ENCODE measurements at regions not wholly inside any gene's neighbourhood (a gene's known extent, or its start where the extent isn't known, plus 50 kb on each side); places are given as distances from the start of the nearest gene placed in this dataset.

- DNase-seq (ENCODE audit: low spot score) = no peak
- Histone ChIP-seq H3K27ac (ENCODE audit: low read depth in 1 of 2, low read length in 2 of 2) (no peak overlapping the region), H3K9me3 (ENCODE audit: control insufficient read depth in 4 of 4, low read length in 3 of 4) (peaks cover 8 to 14% (median 10%) of the 10 kb centered on the region in 4 donors), H3K36me3 (ENCODE audit: control insufficient read depth in 4 of 4, insufficient read depth in 3 of 4, low read depth in 1 of 4, low read length in 3 of 4) (no peaks in the 10 kb centered on the region), H3K27me3 (ENCODE audit: control insufficient read depth in 4 of 4, insufficient read depth in 4 of 4, low read length in 3 of 4) (no peaks in the 10 kb centered on the region), H3K4me3 (ENCODE audit: low read depth in 1 of 3, low read length in 3 of 3) (no peak overlapping the region), H3K9ac (ENCODE audit: low read depth in 1 of 2, low read length in 2 of 2) (no peak overlapping the region), H3K4me1 (ENCODE audit: control insufficient read depth in 4 of 4, insufficient read depth in 4 of 4, low read length in 3 of 4) (peaks cover 0 to 3% (median 0%) of the 10 kb centered on the region in 4 donors)
- 84% methylated on average over 1 of the region's 1 CpG for WGBS
- TF ChIP-seq SP1 (IDR thresholded peaks at IDR 0.05) = no peak
These were observed 361.5 kb downstream of the EPM2A start for GRCh38 chr6:145373826-145374225.

GRCh38 chr6:145374570-145374969 is 360.8 kb downstream of the EPM2A start:
- no peak for DNase-seq (ENCODE audit: low spot score)
- Histone ChIP-seq H3K9ac (ENCODE audit: low read depth in 1 of 2, low read length in 2 of 2) (no peak overlapping the region), H3K36me3 (ENCODE audit: control insufficient read depth in 4 of 4, insufficient read depth in 3 of 4, low read depth in 1 of 4, low read length in 3 of 4) (no peaks in the 10 kb centered on the region), H3K27ac (ENCODE audit: low read depth in 1 of 2, low read length in 2 of 2) (no peak overlapping the region), H3K4me1 (ENCODE audit: control insufficient read depth in 4 of 4, insufficient read depth in 4 of 4, low read length in 3 of 4) (peaks cover 0 to 3% (median 0%) of the 10 kb centered on the region in 4 donors), H3K9me3 (ENCODE audit: control insufficient read depth in 4 of 4, low read length in 3 of 4) (peaks cover 8 to 14% (median 10%) of the 10 kb centered on the region in 4 donors), H3K4me3 (ENCODE audit: low read depth in 1 of 3, low read length in 3 of 3) (no peak overlapping the region), H3K27me3 (ENCODE audit: control insufficient read depth in 4 of 4, insufficient read depth in 4 of 4, low read length in 3 of 4) (no peaks in the 10 kb centered on the region)
- 87% methylated on average over 1 of the region's 1 CpG for WGBS
- TF ChIP-seq MAX (IDR thresholded peaks at IDR 0.05) = no peak
- no peak for TF ChIP-seq JUND (IDR thresholded peaks at IDR 0.05)
- no peak for TF ChIP-seq HNF4A (conservative IDR thresholded peaks at IDR 0.05)
- TF ChIP-seq SP1 (IDR thresholded peaks at IDR 0.05) = no peak
- TF ChIP-seq FOXA2 (IDR thresholded peaks at IDR 0.05) = no peak
- no peak for TF ChIP-seq HNF4G (IDR thresholded peaks at IDR 0.05)
- TF ChIP-seq CTCF (IDR thresholded peaks at IDR 0.05; ENCODE audit: low read depth, low read length, missing input control) = no peak
- no peak for TF ChIP-seq EGR1 (IDR thresholded peaks at IDR 0.05; ENCODE audit: low read depth in 2 of 2)
- no peak for TF ChIP-seq TAF1 (conservative IDR thresholded peaks at IDR 0.05)

- DNase-seq (ENCODE audit: low spot score) = no peak
- no peak overlapping the region for H3K27ac ChIP-seq (ENCODE audit: low read depth in 1 of 2, low read length in 2 of 2)
- peaks cover 8 to 14% (median 10%) of the 10 kb centered on the region in 4 donors for H3K9me3 ChIP-seq (ENCODE audit: control insufficient read depth in 4 of 4, low read length in 3 of 4)
- WGBS = 70% methylated on average over 4 of the region's 4 CpGs
- no peaks in the 10 kb centered on the region for H3K36me3 ChIP-seq (ENCODE audit: control insufficient read depth in 4 of 4, insufficient read depth in 3 of 4, low read depth in 1 of 4, low read length in 3 of 4)
- TF ChIP-seq HNF4A (conservative IDR thresholded peaks at IDR 0.05) = no peak
- no peak for TF ChIP-seq RAD21 (IDR thresholded peaks at IDR 0.05)
- TF ChIP-seq JUND (IDR thresholded peaks at IDR 0.05) = no peak
- TF ChIP-seq REST (IDR thresholded peaks at IDR 0.05) = no peak
- no peak for TF ChIP-seq SP1 (IDR thresholded peaks at IDR 0.05)
- no peak overlapping the region for H3K9ac ChIP-seq (ENCODE audit: low read depth in 1 of 2, low read length in 2 of 2)
- peaks cover 0 to 3% (median 0%) of the 10 kb centered on the region in 4 donors for H3K4me1 ChIP-seq (ENCODE audit: control insufficient read depth in 4 of 4, insufficient read depth in 4 of 4, low read length in 3 of 4)
- no peaks in the 10 kb centered on the region for H3K27me3 ChIP-seq (ENCODE audit: control insufficient read depth in 4 of 4, insufficient read depth in 4 of 4, low read length in 3 of 4)
- H3K4me3 ChIP-seq (ENCODE audit: low read depth in 1 of 3, low read length in 3 of 3) = no peak overlapping the region
These were observed 359.8 kb downstream of the EPM2A start for GRCh38 chr6:145375502-145375901.

All from liver (tissue), 8 donors.